Vagina (tissue), 2 donors: ENCODE measurements at regions not wholly inside any gene's neighbourhood (a gene's known extent, or its start where the extent isn't known, plus 50 kb on each side); places are given as distances from the start of the nearest gene placed in this dataset.

Experiments
- POLR2A ChIP-seq, 2 donors: fragments of 450-650 bp; IDR thresholded peaks; one replicate each; pipeline ENCODE4 v1.6.1; 2017; ENCODE audit warnings: antibody characterized with exemption in 2 of 2, mild to moderate bottlenecking in 2 of 2, moderate library complexity in 2 of 2
- POLR2AphosphoS5 ChIP-seq, 2 donors: sonication (generic); formaldehyde crosslinking; IDR thresholded peaks; one replicate each; pipeline ENCODE4 v1.9.0; 2017; ENCODE audit warnings: antibody characterized with exemption in 2 of 2, mild to moderate bottlenecking in 2 of 2, low read depth in 1 of 2; ENCODE audit not compliant: insufficient read depth in 1 of 2

GRCh38 chr2:145755019-145755837, 1235.3 kb upstream of the ZEB2 start:
- TF ChIP-seq POLR2A (IDR thresholded peaks at IDR 0.05) = no peak
- TF ChIP-seq POLR2AphosphoS5 (IDR thresholded peaks at IDR 0.05; ENCODE audit: insufficient read depth in 1 of 2, low read depth in 1 of 2) = no peak
